IMR-90 (cell line): ENCODE measurements at regions not wholly inside any gene's neighbourhood (a gene's known extent, or its start where the extent isn't known, plus 50 kb on each side); places are given as distances from the start of the nearest gene placed in this dataset.

Experiments used
- ATAC-seq: fragments of 200-7000 bp; cut with Tn5 transposase; 2 replicates; pipeline ENCODE4 v1.9.1; 2020; ENCODE audit warnings: low read depth, mild to moderate bottlenecking, moderate library complexity
- BruUV-seq: library from RNA; stranded (reverse); fragments of 400-500 nt; replicated peaks from 2 replicates; lab custom pipeline; 2021; lab: Mats Ljungman, UMichigan
- CTCF ChIA-PET: fragments of 300-600 bp; formaldehyde crosslinking; extraction: SDS; loops from one replicate; lab custom pipeline; 2021; ENCODE audit warnings: antibody characterized with exemption; lab: Yijun Ruan, JAX
- POLR2A ChIA-PET: fragments of 300-600 bp; sonication (Branson Sonifier 250); formaldehyde crosslinking; loops from one replicate; lab custom pipeline; 2022; ENCODE audit warnings: antibody characterized with exemption; ENCODE audit not compliant: unreplicated experiment; lab: Charles Lee
- DNase-seq: peaks from one replicate; pipeline ENCODE4 v3.0.0; 2013
- H2AFZ ChIP-seq: replicated peaks from 2 replicates; pipeline ENCODE3; 2013; ENCODE audit warnings: low read length, mild to moderate bottlenecking; ENCODE audit not compliant: poor library complexity
- H2AK5ac ChIP-seq: 2 replicates; pipeline ENCODE4 v1.6.1; 2013; ENCODE audit warnings: low read depth, low read length, inconsistent platforms
- H2AK9ac ChIP-seq: replicated peaks from 2 replicates; pipeline ENCODE3; 2013; ENCODE audit warnings: mild to moderate bottlenecking, low read depth, low read length, moderate library complexity; ENCODE audit not compliant: poor library complexity
- H2BK120ac ChIP-seq: 2 replicates; pipeline ENCODE4 v1.6.1; 2013; ENCODE audit warnings: low read depth, low read length, inconsistent platforms
- H2BK15ac ChIP-seq: 3 replicates; pipeline ENCODE4 v1.6.1; 2013; ENCODE audit warnings: low read depth, low read length, inconsistent platforms
- H2BK20ac ChIP-seq: 2 replicates; pipeline ENCODE4 v1.6.1; 2013; ENCODE audit warnings: low read depth, mild to moderate bottlenecking, inconsistent platforms, low read length, moderate library complexity
- H2BK5ac ChIP-seq: 2 replicates; pipeline ENCODE4 v1.6.1; 2013; ENCODE audit warnings: mild to moderate bottlenecking, low read depth, low read length, inconsistent platforms; ENCODE audit not compliant: poor library complexity, severe bottlenecking
- H3K14ac ChIP-seq: replicated peaks from 2 replicates; pipeline ENCODE4 v1.6.1; 2013; ENCODE audit warnings: low read depth, low read length, inconsistent platforms
- H3K18ac ChIP-seq: 2 replicates; pipeline ENCODE4 v1.6.1; 2013; ENCODE audit warnings: low read depth, low read length, control low read depth
- H3K23ac ChIP-seq: 2 replicates; pipeline ENCODE4 v1.6.1; 2013; ENCODE audit warnings: low read depth, low read length, inconsistent platforms
- H3K27ac ChIP-seq: 2 replicates; pipeline ENCODE4 v1.5.1; 2013; ENCODE audit warnings: mild to moderate bottlenecking, control low read depth, low read length; ENCODE audit not compliant: insufficient read depth
- H3K27me3 ChIP-seq: 2 replicates; pipeline ENCODE4 v1.6.1; 2013; ENCODE audit warnings: low read length; ENCODE audit not compliant: control insufficient read depth, insufficient read depth
- H3K36me3 ChIP-seq: 2 replicates; pipeline ENCODE4 v1.6.1; 2013; ENCODE audit warnings: low read length, mixed read lengths; ENCODE audit not compliant: control insufficient read depth, insufficient read depth
- H3K4ac ChIP-seq: 2 replicates; pipeline ENCODE4 v1.6.1; 2013; ENCODE audit warnings: low read depth, low read length, inconsistent platforms
- H3K4me1 ChIP-seq: 2 replicates; pipeline ENCODE4 v1.6.1; 2013; ENCODE audit warnings: low read length, mixed read lengths; ENCODE audit not compliant: control insufficient read depth, insufficient read depth
- H3K4me2 ChIP-seq: 2 replicates; pipeline ENCODE4 v1.6.1; 2013; ENCODE audit warnings: low read depth, mild to moderate bottlenecking, control low read depth, low read length, moderate library complexity
- H3K4me3 ChIP-seq: 2 replicates; pipeline ENCODE4 v1.5.1; 2013; ENCODE audit warnings: low read depth, mild to moderate bottlenecking, control low read depth, low read length, moderate library complexity; ENCODE audit not compliant: insufficient read depth
- H3K56ac ChIP-seq: 2 replicates; pipeline ENCODE4 v1.6.1; 2013; ENCODE audit warnings: low read length, inconsistent platforms; ENCODE audit not compliant: insufficient read depth; ENCODE audit errors: extremely low read depth
- H3K79me1 ChIP-seq, 2 experiments: 2 replicates each; pipeline ENCODE4 v1.6.1; 2013; ENCODE audit warnings: low read length in 2 of 2, inconsistent platforms in 1 of 2, low read depth in 1 of 2
- H3K9ac ChIP-seq: 2 replicates; pipeline ENCODE4 v1.6.1; 2013; ENCODE audit warnings: low read depth, low read length, control low read depth
- H3K9me1 ChIP-seq: 2 replicates; pipeline ENCODE4 v1.6.1; 2013; ENCODE audit warnings: low read length, inconsistent platforms; ENCODE audit not compliant: insufficient read depth
- H3K9me3 ChIP-seq: 2 replicates; pipeline ENCODE4 v1.6.1; 2013; ENCODE audit warnings: low read length; ENCODE audit not compliant: control insufficient read depth, insufficient read depth
- H4K20me1 ChIP-seq: 2 replicates; pipeline ENCODE4 v1.6.1; 2013; ENCODE audit warnings: low read length, inconsistent platforms; ENCODE audit not compliant: insufficient read depth
- H4K5ac ChIP-seq: 2 replicates; pipeline ENCODE4 v1.6.1; 2013; ENCODE audit warnings: mild to moderate bottlenecking, low read depth, low read length, control low read depth
- H4K8ac ChIP-seq, 2 experiments: 2 replicates each; pipeline ENCODE4 v1.6.1; 2013; ENCODE audit warnings: low read depth in 2 of 2, low read length in 2 of 2, control low read depth in 1 of 2, inconsistent platforms in 1 of 2
- H4K91ac ChIP-seq: 2 replicates; pipeline ENCODE4 v1.6.1; 2013; ENCODE audit warnings: low read depth, low read length, inconsistent platforms; ENCODE audit not compliant: insufficient read depth
- BHLHE40 ChIP-seq: fragments of 150-350 bp; IDR thresholded peaks from 2 replicates; pipeline ENCODE4 v1.6.1; 2016; ENCODE audit warnings: mild to moderate bottlenecking, low read depth, low read length
- FOS ChIP-seq: fragments of 150-350 bp; IDR thresholded peaks from 2 replicates; pipeline ENCODE4 v1.6.1; 2016; ENCODE audit warnings: low read depth, low read length
- MAFK ChIP-seq: IDR thresholded peaks from 2 replicates; pipeline ENCODE4 v1.6.1; 2012; ENCODE audit warnings: low read depth, low read length, improper control_type of control experiment
- MAZ ChIP-seq: IDR thresholded peaks from 2 replicates; pipeline ENCODE4 v1.6.1; 2012; ENCODE audit warnings: low read depth, mild to moderate bottlenecking, low read length, improper control_type of control experiment, moderate library complexity, borderline replicate concordance
- MXI1 ChIP-seq: IDR thresholded peaks from 2 replicates; pipeline ENCODE4 v1.6.1; 2012; ENCODE audit warnings: low read depth, mild to moderate bottlenecking, low read length, moderate library complexity, borderline replicate concordance
- NFE2L2 ChIP-seq: fragments of 150-350 bp; IDR thresholded peaks from 2 replicates; pipeline ENCODE4 v1.6.1; 2016; ENCODE audit warnings: low read depth, mild to moderate bottlenecking, low read length
- POLR2A ChIP-seq: IDR thresholded peaks from 2 replicates; pipeline ENCODE4 v1.6.1; 2012; ENCODE audit warnings: mild to moderate bottlenecking, low read depth, low read length
- RAD21 ChIP-seq: IDR thresholded peaks from 2 replicates; pipeline ENCODE4 v1.6.1; 2012; ENCODE audit warnings: low read length, improper control_type of control experiment
- RCOR1 ChIP-seq: IDR thresholded peaks from 2 replicates; pipeline ENCODE4 v1.6.1; 2012; ENCODE audit warnings: mild to moderate bottlenecking, low read length, improper control_type of control experiment; ENCODE audit not compliant: insufficient replicate concordance
- RFX5 ChIP-seq: IDR thresholded peaks from 2 replicates; pipeline ENCODE4 v1.8.0; 2012; ENCODE audit warnings: low read depth, mild to moderate bottlenecking, low read length, moderate library complexity
- SMC3 ChIP-seq: fragments of 150-350 bp; IDR thresholded peaks from 2 replicates; pipeline ENCODE4 v1.6.1; 2016; ENCODE audit warnings: low read depth, mild to moderate bottlenecking, antibody characterized with exemption, low read length, moderate library complexity
- whole genome bisulfite sequencing, 2 experiments: methylation state at CpG; one replicate each; pipeline versions ENCODE4 v1.1.5 to v1.1.7; 2013; ENCODE audit warnings: missing lambda C conversion rate in 2 of 2; ENCODE audit not compliant: insufficient read length in 1 of 2; ENCODE audit errors: extremely low coverage in 2 of 2; 5-methylcytosine and 5-hydroxymethylcytosine counted together
- dilution Hi-C: fragments of 300-500 bp; cut with HindIII; formaldehyde crosslinking; loops from one replicate; pipeline ENCODE4 v1.14.3; 2018; ENCODE audit warnings: low sequenced_read_pairs; ENCODE audit not compliant: unreplicated experiment
- in situ Hi-C: fragments of 300-500 bp; cut with MboI; formaldehyde crosslinking; loops from 3 replicates; pipeline ENCODE4 v1.14.3; 2019; ENCODE audit warnings: low sequenced_read_pairs, inconsistent platforms, mixed read lengths
- intact Hi-C: fragments of 100-400 bp; cut with micrococcal nuclease; formaldehyde crosslinking; loops from 2 replicates; pipeline ENCODE4 v1.10.0; 2022
- TF ChIP-seq, protein P1 (sequence below): fragments of 150-350 bp; IDR thresholded peaks from 2 replicates; pipeline ENCODE4 v1.6.1; 2017; ENCODE audit warnings: mild to moderate bottlenecking, antibody characterized with exemption, low read length, low read depth
- TF ChIP-seq, protein P2 (sequence below): fragments of 150-350 bp; IDR thresholded peaks from 2 replicates; pipeline ENCODE4 v1.6.1; 2016; ENCODE audit warnings: low read depth, mild to moderate bottlenecking, low read length, moderate library complexity, borderline replicate concordance
- TF ChIP-seq, protein P3 (sequence below): conservative IDR thresholded peaks from 2 replicates; pipeline ENCODE4 v1.5.1; 2012; ENCODE audit warnings: mild to moderate bottlenecking, low read depth, low read length, improper control_type of control experiment

GRCh38 chrX:7617994-7618393, 225.0 kb upstream of the VCX start:
- Histone ChIP-seq H2AK9ac (no peak overlapping the region), H2BK20ac (no peak overlapping the region), H2BK15ac (no peak overlapping the region), H4K20me1 (no peaks in the 10 kb centered on the region), H4K8ac (no peak overlapping the region), H3K27me3 (no peaks in the 10 kb centered on the region), H3K4me2 (no peak overlapping the region), H3K27ac (no peak overlapping the region), H2BK120ac (no peak overlapping the region), H3K79me1 (no peaks in the 10 kb centered on the region), H3K14ac (no peak overlapping the region), H2BK5ac (no peak overlapping the region), H4K5ac (no peak overlapping the region), H3K4ac (no peak overlapping the region), H3K9me1 (no peaks in the 10 kb centered on the region), H3K9ac (no peak overlapping the region), H3K4me3 (no peak overlapping the region), H2AFZ (no peak overlapping the region), H3K23ac (no peak overlapping the region), H3K36me3 (no peaks in the 10 kb centered on the region), H3K9me3 (peaks cover 5% of the 10 kb centered on the region), H3K56ac (no peak overlapping the region), H4K91ac (no peak overlapping the region), H3K4me1 (no peaks in the 10 kb centered on the region), H2AK5ac (no peak overlapping the region), H3K18ac (no peak overlapping the region)
- no TSS peak for BruUV-seq
- DNase-seq: no peak
- no CpG with 5 or more reads among the region's 3 CpGs for WGBS, 2 experiments
- no peak for ATAC-seq
- ChIA-PET POLR2A (no interaction called here), CTCF (no interaction called here)
- in situ Hi-C loops: no loop called here
- intact Hi-C loops: no loop called here
- TF ChIP-seq FOS (no peak), RFX5 (no peak), RAD21 (no peak), MAFK (no peak), MAZ (no peak), MXI1 (no peak), POLR2A (no peak), SMC3 (no peak), RCOR1 (no peak), NFE2L2 (no peak), BHLHE40 (no peak)
- TF ChIP-seq, protein P1, sequence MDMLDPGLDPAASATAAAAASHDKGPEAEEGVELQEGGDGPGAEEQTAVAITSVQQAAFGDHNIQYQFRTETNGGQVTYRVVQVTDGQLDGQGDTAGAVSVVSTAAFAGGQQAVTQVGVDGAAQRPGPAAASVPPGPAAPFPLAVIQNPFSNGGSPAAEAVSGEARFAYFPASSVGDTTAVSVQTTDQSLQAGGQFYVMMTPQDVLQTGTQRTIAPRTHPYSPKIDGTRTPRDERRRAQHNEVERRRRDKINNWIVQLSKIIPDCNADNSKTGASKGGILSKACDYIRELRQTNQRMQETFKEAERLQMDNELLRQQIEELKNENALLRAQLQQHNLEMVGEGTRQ: no peak
- TF ChIP-seq, protein P2, sequence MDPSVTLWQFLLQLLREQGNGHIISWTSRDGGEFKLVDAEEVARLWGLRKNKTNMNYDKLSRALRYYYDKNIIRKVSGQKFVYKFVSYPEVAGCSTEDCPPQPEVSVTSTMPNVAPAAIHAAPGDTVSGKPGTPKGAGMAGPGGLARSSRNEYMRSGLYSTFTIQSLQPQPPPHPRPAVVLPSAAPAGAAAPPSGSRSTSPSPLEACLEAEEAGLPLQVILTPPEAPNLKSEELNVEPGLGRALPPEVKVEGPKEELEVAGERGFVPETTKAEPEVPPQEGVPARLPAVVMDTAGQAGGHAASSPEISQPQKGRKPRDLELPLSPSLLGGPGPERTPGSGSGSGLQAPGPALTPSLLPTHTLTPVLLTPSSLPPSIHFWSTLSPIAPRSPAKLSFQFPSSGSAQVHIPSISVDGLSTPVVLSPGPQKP: no peak
- TF ChIP-seq, protein P3, sequence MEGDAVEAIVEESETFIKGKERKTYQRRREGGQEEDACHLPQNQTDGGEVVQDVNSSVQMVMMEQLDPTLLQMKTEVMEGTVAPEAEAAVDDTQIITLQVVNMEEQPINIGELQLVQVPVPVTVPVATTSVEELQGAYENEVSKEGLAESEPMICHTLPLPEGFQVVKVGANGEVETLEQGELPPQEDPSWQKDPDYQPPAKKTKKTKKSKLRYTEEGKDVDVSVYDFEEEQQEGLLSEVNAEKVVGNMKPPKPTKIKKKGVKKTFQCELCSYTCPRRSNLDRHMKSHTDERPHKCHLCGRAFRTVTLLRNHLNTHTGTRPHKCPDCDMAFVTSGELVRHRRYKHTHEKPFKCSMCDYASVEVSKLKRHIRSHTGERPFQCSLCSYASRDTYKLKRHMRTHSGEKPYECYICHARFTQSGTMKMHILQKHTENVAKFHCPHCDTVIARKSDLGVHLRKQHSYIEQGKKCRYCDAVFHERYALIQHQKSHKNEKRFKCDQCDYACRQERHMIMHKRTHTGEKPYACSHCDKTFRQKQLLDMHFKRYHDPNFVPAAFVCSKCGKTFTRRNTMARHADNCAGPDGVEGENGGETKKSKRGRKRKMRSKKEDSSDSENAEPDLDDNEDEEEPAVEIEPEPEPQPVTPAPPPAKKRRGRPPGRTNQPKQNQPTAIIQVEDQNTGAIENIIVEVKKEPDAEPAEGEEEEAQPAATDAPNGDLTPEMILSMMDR: no peak
- dilution Hi-C loops: no loop called here
